CD4-positive, alpha-beta T cell treated with Interleukin-15 for 4 hours (primary cell): ENCODE measurements at regions not wholly inside any gene's neighbourhood (a gene's known extent, or its start where the extent isn't known, plus 50 kb on each side); places are given as distances from the start of the nearest gene placed in this dataset.

Experiments
- DNase-seq: peaks from one replicate; pipeline ENCODE4 v3.0.0-alpha.2; 2020; ENCODE audit warnings: low spot score

DNA sequence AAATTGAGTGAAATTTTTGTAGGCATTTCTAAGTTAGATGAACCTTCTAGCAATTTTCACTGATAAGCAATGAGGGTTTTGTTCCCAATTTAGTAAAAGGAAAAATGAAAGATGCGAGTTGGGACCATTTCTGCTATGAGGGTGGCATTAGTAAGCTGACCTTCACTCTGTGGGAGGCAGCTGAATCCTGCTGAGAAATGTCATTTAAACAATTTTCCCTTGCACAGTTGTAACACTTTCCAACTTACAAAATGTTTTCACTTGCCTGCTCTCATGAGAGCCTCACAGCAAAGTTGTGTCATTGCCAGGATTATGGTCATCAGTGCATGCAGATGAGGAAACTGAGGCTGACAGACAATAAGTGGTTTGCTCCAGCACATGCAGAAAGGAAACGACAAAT lies 527.7 kb downstream of the TNS1 start:
- no peak for DNase-seq

DNA sequence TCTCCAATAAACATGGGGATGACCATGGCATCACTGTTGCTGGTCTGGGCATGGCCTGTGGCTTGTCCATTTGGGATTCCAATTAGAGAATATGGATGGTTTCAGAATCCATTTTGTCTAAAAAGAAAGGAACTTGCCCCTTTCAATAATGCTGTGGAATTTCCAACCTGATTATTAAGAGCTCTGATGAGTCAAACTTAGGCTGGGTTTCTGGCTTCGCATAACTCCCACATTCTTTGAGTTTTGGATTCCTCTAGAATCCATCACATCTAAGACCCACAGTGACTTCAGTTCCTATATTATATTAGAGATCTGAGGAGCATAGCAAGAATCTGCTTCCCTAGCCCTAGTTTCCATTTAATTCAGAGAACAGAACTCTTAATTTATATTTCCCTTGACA lies 531.5 kb downstream of the TNS1 start:
- no peak for DNase-seq

GRCh38 chr2:217469203-217469810 lies 533.5 kb downstream of the TNS1 start:
- no peak for DNase-seq

DNA sequence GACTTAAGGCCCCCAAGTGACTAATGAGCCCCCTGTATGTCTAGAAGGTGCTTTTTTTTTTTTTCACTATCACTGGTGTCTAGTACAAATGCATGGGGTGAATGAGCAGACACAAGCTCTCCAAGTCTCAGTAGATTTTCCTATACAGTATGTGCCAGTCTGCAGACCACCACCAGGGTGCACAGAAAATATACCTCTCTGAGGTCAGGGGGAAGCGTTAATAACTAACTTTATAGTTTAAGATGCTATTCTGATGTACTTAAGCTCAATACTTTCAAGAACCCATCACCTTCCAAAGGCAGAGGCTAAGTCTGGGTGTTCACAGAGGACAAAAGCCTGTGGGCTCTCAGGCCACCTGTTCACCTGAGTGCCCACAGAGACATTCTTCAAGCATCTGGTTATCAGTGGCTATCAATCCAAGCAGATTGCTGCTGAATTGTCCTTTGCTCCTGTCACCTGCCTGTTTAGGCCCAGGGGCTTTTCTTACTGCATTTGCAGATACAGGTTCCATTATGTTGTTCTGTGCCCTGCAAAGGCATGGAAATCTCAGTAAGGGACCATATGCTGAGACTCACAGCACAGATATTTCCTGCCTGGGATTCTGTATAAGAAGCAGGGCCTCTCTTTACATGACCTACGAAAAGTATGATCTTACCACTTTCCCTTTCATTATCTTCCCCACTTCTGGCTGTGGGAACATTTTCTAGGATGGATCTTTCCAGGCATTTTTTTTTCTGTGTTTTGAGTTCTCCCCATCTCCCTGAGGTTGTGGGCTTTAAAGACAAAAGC lies 534.6 kb downstream of the TNS1 start:
- no peak for DNase-seq

DNA sequence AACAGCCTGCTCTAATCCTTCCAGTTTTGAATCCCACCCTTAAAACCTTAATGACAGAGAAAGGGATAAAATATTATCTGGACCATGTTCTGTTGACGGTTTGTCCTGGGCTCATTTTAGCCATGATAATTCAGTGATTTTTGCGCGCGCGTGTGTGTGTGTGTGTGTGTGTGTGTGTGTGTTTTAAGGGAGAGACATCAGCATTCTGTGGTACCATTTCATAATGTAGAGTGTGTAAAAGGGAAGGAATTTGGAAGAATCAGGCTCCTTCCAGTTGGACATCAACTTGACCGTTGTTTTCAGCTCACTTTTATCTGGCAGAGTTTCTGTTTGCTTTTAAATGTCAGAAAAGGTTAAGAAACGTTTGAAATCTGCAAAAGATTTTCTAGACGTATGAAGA lies 535.5 kb downstream of the TNS1 start:
- no peak for DNase-seq

DNA sequence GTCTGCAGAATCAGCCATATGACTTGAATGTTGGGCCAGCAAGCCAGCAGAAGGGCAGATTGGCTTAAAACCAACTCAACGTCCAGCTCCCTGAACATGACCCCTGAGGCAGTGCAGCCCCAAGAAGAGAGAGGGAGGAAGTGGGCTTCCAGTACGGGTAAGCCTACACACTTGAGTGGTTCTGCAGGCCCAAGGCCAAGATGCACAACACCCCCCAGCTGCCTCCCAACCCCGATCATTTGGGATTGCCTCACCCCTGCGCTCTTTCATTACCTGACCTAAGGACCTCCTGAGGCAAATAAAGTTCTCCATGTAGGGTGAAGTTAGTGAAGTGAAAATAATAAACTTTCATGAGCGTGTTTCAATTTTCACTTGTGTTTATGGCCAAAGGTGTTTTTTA lies 536.0 kb downstream of the TNS1 start:
- DNase-seq, result no peak

DNA sequence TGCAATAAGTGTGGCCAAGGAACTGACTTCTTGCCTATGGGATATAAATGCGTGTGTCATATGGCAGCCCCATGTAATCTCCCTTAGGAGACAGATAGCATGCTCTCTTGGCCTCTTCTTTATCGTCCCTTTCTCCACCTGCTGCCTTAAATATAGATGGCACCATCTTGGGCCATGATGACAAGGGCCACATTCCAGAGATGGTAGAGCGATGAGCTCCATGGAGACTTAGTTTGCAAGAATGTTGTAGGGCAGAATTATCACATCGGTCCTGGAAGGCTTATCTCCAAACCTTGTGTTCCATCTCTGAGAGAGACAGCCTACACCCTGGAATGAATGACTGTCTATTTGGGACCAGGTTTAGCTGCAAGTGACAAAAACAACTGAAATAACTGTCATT lies 536.7 kb downstream of the TNS1 start:
- no peak for DNase-seq

DNA sequence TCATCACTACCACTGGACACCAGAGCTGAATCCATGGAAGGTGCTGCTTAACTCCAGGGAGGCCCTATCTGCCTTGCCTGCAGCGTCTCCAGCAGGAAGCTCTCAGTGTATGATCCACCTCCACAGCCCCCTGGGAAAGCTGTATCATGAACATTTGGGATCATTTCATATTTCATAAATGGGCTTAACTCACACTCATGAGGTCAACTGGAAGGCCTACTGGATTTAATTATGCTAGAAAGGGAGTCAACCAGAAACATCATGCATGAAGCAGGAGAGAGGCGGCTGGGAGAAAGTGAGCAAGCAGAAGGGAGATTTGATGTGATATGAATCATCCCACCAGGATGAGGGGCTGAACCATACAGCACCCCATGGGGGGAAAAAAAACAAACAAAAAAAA lies 537.7 kb downstream of the TNS1 start:
- DNase-seq, result no peak

GRCh38 chr2:217463402-217464075 lies 539.3 kb downstream of the TNS1 start:
- no peak for DNase-seq

GRCh38 chr2:217462121-217462520 lies 540.7 kb downstream of the TNS1 start:
- no peak for DNase-seq

DNA sequence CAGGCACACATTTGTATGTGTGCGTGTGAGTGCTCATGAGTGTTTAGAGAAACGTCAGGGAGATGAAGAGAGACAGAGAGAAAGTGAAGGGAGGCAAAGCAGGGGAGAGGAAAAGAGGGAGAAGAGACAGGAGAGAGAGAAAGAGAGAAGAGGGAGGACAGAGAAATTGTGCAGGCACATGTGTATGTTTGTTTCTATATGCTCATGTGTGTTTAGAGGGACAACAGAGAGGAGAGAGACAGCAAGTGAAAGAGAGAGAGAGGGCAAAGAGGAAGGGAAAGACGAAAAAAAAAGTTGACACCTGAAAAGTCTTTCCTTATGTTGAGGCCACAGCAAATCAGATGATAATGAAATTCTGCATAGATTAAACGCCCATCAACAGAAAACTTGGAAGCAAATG lies 541.1 kb downstream of the TNS1 start:
- DNase-seq, result no peak

DNA sequence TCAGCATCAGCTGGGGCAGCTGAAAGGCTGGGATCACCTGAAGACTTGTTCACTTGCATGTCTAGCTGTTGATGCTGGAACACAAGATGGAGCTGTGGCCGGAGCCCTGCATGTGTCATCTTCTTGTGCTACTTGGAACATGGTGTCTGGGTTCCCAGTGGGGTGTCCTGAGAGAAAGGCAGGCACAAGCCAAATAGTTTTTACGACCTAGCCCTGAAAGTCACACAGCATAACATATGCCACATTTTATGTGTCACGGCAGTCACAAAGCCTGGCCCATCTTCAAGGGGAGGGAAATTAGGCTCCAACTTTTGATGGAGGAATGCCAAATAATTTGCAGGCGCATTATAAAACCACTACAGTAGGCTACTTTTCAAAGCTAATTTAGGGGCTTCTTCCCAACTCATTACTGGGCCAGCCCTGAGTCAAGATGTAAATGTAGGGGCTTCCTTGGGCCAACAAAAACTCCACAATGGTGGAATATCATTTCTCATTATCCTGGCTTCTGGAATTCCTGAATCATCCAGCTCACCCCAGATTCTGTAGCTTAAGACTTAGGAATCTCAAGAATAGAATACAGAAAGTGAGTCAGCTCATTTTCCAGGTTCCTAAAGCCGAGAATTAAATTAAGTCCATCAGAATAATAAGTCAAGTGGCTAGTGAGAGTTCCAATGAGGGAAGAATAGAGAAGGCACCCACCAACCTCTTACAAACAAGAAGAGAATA lies 543.0 kb downstream of the TNS1 start:
- no peak for DNase-seq

- no peak for DNase-seq
These were observed 543.8 kb downstream of the TNS1 start for GRCh38 chr2:217459016-217459415.

GRCh38 chr2:217456016-217456415 lies 546.8 kb downstream of the TNS1 start:
- DNase-seq, result no peak

GRCh38 chr2:217452928-217453327 lies 549.9 kb downstream of the TNS1 start:
- DNase-seq, result no peak

DNA sequence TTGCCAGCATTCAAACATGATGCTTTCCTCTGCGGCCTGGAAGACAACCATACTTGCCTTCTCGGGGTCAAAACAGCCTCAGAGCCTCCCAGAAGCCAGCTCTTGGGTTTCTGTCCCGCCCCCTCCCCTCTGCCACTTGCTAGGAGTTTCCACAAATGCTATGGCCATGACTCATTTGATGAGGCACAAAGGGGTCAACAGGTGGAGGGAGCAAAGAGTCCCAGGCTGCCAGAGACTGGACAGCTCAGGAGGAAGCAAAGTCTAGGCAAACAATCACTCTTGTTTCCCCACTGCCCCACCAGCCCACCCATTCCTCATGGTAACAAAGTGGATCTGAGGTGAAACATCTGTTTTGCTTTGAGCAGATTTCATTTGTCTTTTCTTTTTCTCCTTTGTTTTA lies 551.1 kb downstream of the TNS1 start:
- DNase-seq, result no peak

DNA sequence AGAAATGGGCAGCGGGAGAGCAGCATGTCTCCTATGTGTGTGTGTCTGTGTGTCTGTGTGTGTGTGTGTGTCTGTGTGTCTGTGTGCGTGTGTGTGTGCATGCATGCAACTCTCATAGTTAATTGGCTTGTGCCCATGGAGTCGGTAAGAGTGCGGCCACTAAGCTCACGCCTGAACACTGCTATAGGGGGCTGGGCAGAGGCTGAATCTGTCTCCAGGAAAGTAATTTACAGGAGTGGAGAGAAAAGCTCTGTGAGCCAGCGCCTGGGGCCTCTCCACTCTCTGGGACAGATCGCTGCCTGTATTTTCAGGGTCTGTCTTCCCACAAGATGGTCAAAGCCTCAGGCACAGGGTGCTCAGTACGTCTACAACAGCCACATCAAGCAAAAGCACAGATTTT lies 553.4 kb downstream of the TNS1 start:
- DNase-seq, result no peak

DNA sequence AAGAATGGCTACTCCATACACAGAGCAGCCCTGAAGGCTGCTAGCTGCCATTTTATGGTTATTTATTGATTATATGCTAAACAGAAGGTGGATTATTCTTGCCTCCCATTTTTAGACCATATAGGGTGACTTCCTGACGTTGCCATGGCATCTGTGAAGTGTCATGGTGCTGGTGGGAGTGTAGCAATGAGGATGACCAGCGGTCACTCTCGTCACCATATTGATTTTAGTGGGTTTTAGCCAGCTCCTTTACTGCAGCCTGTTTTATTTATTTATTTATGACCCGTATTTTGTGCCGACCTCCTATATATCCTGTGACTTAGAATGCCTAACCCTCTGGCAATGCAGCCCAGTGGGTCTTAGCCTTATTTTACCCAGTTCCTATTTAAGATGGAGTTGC lies 553.9 kb downstream of the TNS1 start:
- no peak for DNase-seq

- no peak for DNase-seq
These were observed 557.1 kb downstream of the TNS1 start for GRCh38 chr2:217445723-217446122.

DNA sequence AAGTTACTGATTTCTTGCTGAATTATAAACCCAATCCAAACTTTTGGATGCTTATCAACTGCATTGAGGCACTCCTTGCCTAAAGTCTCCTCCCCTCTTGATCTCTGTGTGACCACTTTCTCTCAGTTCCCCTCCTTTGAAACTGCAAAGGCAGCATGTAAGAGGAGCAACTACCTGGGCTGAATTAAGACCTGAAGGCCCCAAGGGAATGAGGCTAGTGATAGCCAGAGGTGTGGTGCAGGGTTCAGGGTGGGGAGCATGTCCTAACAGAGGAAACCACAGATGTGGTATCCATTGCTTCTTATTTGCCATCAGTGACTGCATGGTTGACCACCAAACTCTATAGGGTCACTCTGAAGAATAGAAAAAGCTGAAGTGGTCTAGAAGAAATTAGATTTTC lies 557.9 kb downstream of the TNS1 start:
- DNase-seq, result no peak

GRCh38 chr2:217444509-217444908 lies 558.3 kb downstream of the TNS1 start:
- DNase-seq, result no peak

DNA sequence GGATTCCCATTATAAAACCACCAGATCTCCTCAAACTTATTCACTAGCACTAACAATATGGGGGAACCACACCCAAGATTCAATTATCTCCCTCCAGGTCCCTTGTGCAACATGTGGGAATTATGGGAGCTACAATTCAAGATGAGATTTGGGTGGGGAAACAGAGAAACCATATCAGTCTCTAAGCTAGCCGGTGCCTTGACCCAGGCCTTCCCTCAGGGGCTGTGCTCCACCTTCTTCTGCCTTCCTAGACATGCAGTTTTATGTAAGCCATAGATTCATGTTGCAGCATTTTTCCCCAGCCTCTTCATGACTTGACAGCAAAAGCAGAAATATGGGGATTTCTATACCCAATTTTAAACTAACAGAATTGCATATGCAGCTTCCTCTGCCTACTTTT lies 559.2 kb downstream of the TNS1 start:
- no peak for DNase-seq

DNA sequence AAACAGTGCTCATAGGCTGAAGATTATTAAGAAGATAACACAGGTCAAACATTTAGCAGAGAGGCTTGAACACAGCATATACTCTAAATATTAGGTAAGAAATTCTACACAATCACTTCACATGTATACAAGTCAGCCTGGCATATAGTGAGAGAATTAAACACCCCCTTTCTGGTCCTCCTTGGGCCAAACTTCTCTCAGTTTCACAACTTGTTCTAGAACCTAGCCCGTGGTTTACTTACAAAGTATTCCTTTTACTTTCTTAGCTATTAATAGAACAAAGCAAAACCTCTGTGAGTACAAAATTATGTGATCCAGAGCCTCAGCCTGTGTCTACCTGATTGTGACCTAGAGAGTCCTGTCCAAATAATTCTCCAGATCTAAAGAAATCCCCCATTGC lies 562.8 kb downstream of the TNS1 start:
- no peak for DNase-seq
